ENCODE measurements at regions not wholly inside any gene's neighbourhood (a gene's known extent, or its start where the extent isn't known, plus 50 kb on each side); places are given as distances from the start of the nearest gene placed in this dataset.

DNA sequence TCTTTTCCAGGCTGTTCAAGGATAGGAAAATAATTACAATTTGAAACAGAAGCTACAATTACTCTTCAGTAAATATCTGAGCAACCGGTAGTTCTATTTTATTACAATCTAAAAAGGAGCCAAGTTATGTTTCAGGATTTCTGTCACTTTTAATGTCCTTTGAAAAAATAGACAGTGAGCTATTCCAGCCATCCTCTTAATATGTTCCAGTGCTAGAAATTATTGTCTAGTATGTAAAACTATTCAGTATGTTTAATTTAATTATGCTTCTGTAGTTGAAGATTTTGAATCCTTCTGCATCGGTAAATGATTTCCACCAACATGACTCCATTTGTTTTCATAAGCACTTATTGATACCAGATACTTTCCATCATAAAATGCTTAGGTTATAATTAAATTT lies 129.6 kb upstream of the SEMA3D start:
- TF ChIP-seq, protein P1, sequence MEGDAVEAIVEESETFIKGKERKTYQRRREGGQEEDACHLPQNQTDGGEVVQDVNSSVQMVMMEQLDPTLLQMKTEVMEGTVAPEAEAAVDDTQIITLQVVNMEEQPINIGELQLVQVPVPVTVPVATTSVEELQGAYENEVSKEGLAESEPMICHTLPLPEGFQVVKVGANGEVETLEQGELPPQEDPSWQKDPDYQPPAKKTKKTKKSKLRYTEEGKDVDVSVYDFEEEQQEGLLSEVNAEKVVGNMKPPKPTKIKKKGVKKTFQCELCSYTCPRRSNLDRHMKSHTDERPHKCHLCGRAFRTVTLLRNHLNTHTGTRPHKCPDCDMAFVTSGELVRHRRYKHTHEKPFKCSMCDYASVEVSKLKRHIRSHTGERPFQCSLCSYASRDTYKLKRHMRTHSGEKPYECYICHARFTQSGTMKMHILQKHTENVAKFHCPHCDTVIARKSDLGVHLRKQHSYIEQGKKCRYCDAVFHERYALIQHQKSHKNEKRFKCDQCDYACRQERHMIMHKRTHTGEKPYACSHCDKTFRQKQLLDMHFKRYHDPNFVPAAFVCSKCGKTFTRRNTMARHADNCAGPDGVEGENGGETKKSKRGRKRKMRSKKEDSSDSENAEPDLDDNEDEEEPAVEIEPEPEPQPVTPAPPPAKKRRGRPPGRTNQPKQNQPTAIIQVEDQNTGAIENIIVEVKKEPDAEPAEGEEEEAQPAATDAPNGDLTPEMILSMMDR (IDR thresholded peaks at IDR 0.05; ENCODE audit: low read depth, low read length, missing input control), result no peak
- TF ChIP-seq GABPA (IDR thresholded peaks at IDR 0.05 in 1 of 2, conservative IDR thresholded peaks at IDR 0.05 in 1 of 2), result no peak
- TF ChIP-seq SP1 (IDR thresholded peaks at IDR 0.05), result no peak
- TF ChIP-seq EGR1 (IDR thresholded peaks at IDR 0.05; ENCODE audit: low read depth in 2 of 2), result no peak
- TF ChIP-seq YY1 (IDR thresholded peaks at IDR 0.05), result no peak
- TF ChIP-seq, protein P2, sequence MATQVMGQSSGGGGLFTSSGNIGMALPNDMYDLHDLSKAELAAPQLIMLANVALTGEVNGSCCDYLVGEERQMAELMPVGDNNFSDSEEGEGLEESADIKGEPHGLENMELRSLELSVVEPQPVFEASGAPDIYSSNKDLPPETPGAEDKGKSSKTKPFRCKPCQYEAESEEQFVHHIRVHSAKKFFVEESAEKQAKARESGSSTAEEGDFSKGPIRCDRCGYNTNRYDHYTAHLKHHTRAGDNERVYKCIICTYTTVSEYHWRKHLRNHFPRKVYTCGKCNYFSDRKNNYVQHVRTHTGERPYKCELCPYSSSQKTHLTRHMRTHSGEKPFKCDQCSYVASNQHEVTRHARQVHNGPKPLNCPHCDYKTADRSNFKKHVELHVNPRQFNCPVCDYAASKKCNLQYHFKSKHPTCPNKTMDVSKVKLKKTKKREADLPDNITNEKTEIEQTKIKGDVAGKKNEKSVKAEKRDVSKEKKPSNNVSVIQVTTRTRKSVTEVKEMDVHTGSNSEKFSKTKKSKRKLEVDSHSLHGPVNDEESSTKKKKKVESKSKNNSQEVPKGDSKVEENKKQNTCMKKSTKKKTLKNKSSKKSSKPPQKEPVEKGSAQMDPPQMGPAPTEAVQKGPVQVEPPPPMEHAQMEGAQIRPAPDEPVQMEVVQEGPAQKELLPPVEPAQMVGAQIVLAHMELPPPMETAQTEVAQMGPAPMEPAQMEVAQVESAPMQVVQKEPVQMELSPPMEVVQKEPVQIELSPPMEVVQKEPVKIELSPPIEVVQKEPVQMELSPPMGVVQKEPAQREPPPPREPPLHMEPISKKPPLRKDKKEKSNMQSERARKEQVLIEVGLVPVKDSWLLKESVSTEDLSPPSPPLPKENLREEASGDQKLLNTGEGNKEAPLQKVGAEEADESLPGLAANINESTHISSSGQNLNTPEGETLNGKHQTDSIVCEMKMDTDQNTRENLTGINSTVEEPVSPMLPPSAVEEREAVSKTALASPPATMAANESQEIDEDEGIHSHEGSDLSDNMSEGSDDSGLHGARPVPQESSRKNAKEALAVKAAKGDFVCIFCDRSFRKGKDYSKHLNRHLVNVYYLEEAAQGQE (IDR thresholded peaks at IDR 0.05), result no peak
- TF ChIP-seq, protein P3, sequence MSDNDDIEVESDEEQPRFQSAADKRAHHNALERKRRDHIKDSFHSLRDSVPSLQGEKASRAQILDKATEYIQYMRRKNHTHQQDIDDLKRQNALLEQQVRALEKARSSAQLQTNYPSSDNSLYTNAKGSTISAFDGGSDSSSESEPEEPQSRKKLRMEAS (IDR thresholded peaks at IDR 0.05), result no peak
- TF ChIP-seq, protein P4, sequence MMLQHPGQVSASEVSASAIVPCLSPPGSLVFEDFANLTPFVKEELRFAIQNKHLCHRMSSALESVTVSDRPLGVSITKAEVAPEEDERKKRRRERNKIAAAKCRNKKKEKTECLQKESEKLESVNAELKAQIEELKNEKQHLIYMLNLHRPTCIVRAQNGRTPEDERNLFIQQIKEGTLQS (IDR thresholded peaks at IDR 0.05), result no peak

All from liver (tissue), 3 donors.